Occipital lobe (tissue), 1 donor: ENCODE measurements at regions not wholly inside any gene's neighbourhood (a gene's known extent, or its start where the extent isn't known, plus 50 kb on each side); places are given as distances from the start of the nearest gene placed in this dataset.

ENCODE experiments used
- DNase-seq: peaks from one replicate; lab custom pipeline; 2025; lab: John Stamatoyannopoulos, UW

GRCh38 chr2:36059691-36060090 is 295.9 kb upstream of the CRIM1 start:
- DNase-seq, result no peak

- DNase-seq, result no peak
Observed at GRCh38 chr2:36058953-36059352, 296.6 kb upstream of the CRIM1 start.

- no peak for DNase-seq
Observed at GRCh38 chr2:36058076-36058475, 297.5 kb upstream of the CRIM1 start.

GRCh38 chr2:36052819-36053218 is 302.8 kb upstream of the CRIM1 start:
- no peak for DNase-seq

GRCh38 chr2:36044411-36044810 is 311.2 kb upstream of the CRIM1 start:
- DNase-seq, result no peak

GRCh38 chr2:36035137-36035536 is 320.4 kb upstream of the CRIM1 start:
- no peak for DNase-seq

GRCh38 chr2:36032046-36032445 is 323.5 kb upstream of the CRIM1 start:
- no peak for DNase-seq

GRCh38 chr2:36031471-36031870 is 324.1 kb upstream of the CRIM1 start:
- no peak for DNase-seq

- no peak for DNase-seq
Observed at GRCh38 chr2:36027616-36028015, 328.0 kb upstream of the CRIM1 start.

GRCh38 chr2:36013064-36013463 is 342.5 kb upstream of the CRIM1 start:
- no peak for DNase-seq

GRCh38 chr2:36006444-36006843 is 349.1 kb upstream of the CRIM1 start:
- no peak for DNase-seq

GRCh38 chr2:36002941-36003340 is 352.6 kb upstream of the CRIM1 start:
- DNase-seq, result no peak

GRCh38 chr2:35997488-35997887 is 358.1 kb upstream of the CRIM1 start:
- DNase-seq, result no peak

- no peak for DNase-seq
Observed at GRCh38 chr2:35989503-35989902, 366.1 kb upstream of the CRIM1 start.

- DNase-seq, result no peak
Observed at GRCh38 chr2:35989040-35989439, 366.5 kb upstream of the CRIM1 start.

- no peak for DNase-seq
Observed at GRCh38 chr2:35986871-35987270, 368.7 kb upstream of the CRIM1 start.

- no peak for DNase-seq
Observed at GRCh38 chr2:35978218-35978617, 377.4 kb upstream of the CRIM1 start.

- DNase-seq, result no peak
Observed at GRCh38 chr2:35976611-35977010, 379.0 kb upstream of the CRIM1 start.

- DNase-seq, result no peak
Observed at GRCh38 chr2:35973737-35974132, 381.8 kb upstream of the CRIM1 start.

GRCh38 chr2:35973132-35973736 is 382.3 kb upstream of the CRIM1 start:
- no peak for DNase-seq

- DNase-seq, result no peak
Observed at GRCh38 chr2:35963824-35964223, 391.8 kb upstream of the CRIM1 start.

- no peak for DNase-seq
Observed at GRCh38 chr2:35963357-35963756, 392.2 kb upstream of the CRIM1 start.

GRCh38 chr2:35962585-35963146 is 392.9 kb upstream of the CRIM1 start:
- no peak for DNase-seq

- DNase-seq, result no peak
Observed at GRCh38 chr2:35960596-35960995, 395.0 kb upstream of the CRIM1 start.
